Neural progenitor cell (in vitro differentiated cells): ENCODE measurements at regions not wholly inside any gene's neighbourhood (a gene's known extent, or its start where the extent isn't known, plus 50 kb on each side); places are given as distances from the start of the nearest gene placed in this dataset.
"Not testable (repeated sequence)": the region's sequence is repeated elsewhere in the genome, so short reads cannot be mapped to it uniquely, and the experiment has no call there.

Experiments
- DNase-seq: peaks from one replicate; pipeline ENCODE4 v3.0.0-alpha.2; 2016; ENCODE audit warnings: low spot score
- H2AFZ ChIP-seq: fragments of 200-600 bp; sonication (generic); replicated peaks from 2 replicates; pipeline ENCODE4 v1.6.1; 2016; ENCODE audit warnings: antibody characterized with exemption
- H3F3A ChIP-seq: fragments of 200-600 bp; sonication (generic); 2 replicates; pipeline ENCODE4 v1.6.1; 2016; ENCODE audit warnings: antibody characterized with exemption, low read depth
- H3K27ac ChIP-seq: fragments of 200-600 bp; sonication (generic); 2 replicates; pipeline ENCODE4 v1.5.1; 2016; ENCODE audit warnings: mild to moderate bottlenecking
- H3K27me3 ChIP-seq: fragments of 200-600 bp; sonication (generic); 2 replicates; pipeline ENCODE4 v1.6.1; 2016; ENCODE audit warnings: mild to moderate bottlenecking, moderate library complexity
- H3K36me3 ChIP-seq: fragments of 200-600 bp; sonication (generic); 2 replicates; pipeline ENCODE4 v1.5.1; 2016
- H3K4me1 ChIP-seq: fragments of 200-600 bp; sonication (generic); 2 replicates; pipeline ENCODE4 v1.6.1; 2016; ENCODE audit warnings: mixed run types
- H3K4me2 ChIP-seq: fragments of 200-600 bp; sonication (generic); 2 replicates; pipeline ENCODE4 v1.6.1; 2016
- H3K4me3 ChIP-seq: fragments of 200-600 bp; sonication (generic); 2 replicates; pipeline ENCODE4 v1.5.1; 2016
- H3K79me2 ChIP-seq: fragments of 200-600 bp; sonication (generic); 2 replicates; pipeline ENCODE4 v1.6.1; 2016; ENCODE audit warnings: low read depth
- H3K9ac ChIP-seq: fragments of 200-600 bp; sonication (generic); 2 replicates; pipeline ENCODE4 v1.6.1; 2016
- H3K9me3 ChIP-seq: fragments of 200-600 bp; sonication (generic); 2 replicates; pipeline ENCODE4 v1.5.1; 2016; ENCODE audit warnings: low read depth
- H4K20me1 ChIP-seq: fragments of 200-600 bp; sonication (generic); 2 replicates; pipeline ENCODE4 v1.6.1; 2016; ENCODE audit warnings: low read depth
- H3K27ac Mint-ChIP-seq: 3 replicates; pipeline ENCODE4 v1.8.0; 2021; ENCODE audit warnings: mixed read lengths
- H3K27me3 Mint-ChIP-seq: 2 replicates; pipeline ENCODE4 v1.8.0; 2022; ENCODE audit warnings: low read depth, mild to moderate bottlenecking, inconsistent platforms, moderate library complexity, mixed read lengths; ENCODE audit not compliant: insufficient read depth
- H3K36me3 Mint-ChIP-seq: 3 replicates; pipeline ENCODE4 v1.8.0; 2021; ENCODE audit warnings: mixed read lengths
- H3K4me1 Mint-ChIP-seq: 3 replicates; pipeline ENCODE4 v1.8.0; 2021; ENCODE audit warnings: mixed read lengths
- H3K4me3 Mint-ChIP-seq: 3 replicates; pipeline ENCODE4 v1.8.0; 2021; ENCODE audit warnings: mild to moderate bottlenecking, moderate library complexity, mixed read lengths
- H3K9me3 Mint-ChIP-seq: 3 replicates; pipeline ENCODE4 v1.8.0; 2020; ENCODE audit warnings: mixed read lengths
- EZH2 ChIP-seq: fragments of 200-600 bp; sonication (generic); IDR thresholded peaks from 2 replicates; pipeline ENCODE4 v1.6.1; 2017; ENCODE audit warnings: antibody characterized with exemption, mild to moderate bottlenecking, moderate library complexity
- EZH2phosphoT487 ChIP-seq: fragments of 200-600 bp; sonication (generic); IDR thresholded peaks from 2 replicates; pipeline ENCODE4 v1.6.1; 2017; ENCODE audit warnings: antibody characterized with exemption
- TF ChIP-seq, protein P1 (sequence below): fragments of 200-600 bp; sonication (generic); IDR thresholded peaks from 2 replicates; pipeline ENCODE4 v1.5.1; 2017; ENCODE audit warnings: antibody characterized with exemption, mild to moderate bottlenecking

DNA sequence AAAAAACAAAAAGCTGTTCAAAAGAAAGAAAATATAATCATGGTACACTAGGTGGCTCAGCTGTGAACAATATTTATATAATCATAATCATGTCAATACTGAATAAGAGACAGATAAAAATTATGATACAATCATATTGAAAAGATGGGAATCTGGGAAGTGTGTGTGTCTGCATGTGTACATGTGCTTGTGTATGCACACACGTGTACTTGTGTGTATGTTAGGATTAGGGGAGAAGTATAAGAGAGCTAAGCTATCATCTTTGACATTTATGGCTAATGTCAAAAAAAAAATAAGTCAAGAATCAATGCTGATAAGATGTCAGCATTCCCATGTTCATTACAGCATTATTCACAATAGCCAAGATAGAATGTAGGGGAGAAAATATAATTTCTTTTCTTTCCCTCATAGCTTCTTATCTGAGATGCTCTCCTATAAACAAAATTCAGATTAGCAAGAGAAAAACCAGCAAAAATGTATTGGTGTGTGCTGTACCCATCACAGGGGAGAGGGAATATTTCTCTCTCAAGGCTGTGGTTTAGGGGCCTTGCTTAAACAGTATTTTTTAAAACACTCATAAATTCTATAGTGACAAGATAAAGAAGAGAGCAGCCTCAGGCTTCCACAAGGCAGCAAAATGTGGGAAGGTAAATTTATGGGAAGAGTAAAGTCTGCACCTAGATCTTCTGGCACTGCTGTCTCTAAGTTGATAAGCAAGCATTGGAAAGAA, 63.4 kb upstream of the ITGA11 start:
- peaks cover 4% of the 10 kb centered on the region for H3K27me3 Mint-ChIP-seq
- H3K27ac Mint-ChIP-seq, result no peak overlapping the region
- Histone ChIP-seq H2AFZ (no peak overlapping the region), H3K27me3 (no peaks in the 10 kb centered on the region), H3K79me2 (no peaks in the 10 kb centered on the region), H3K9me3 (no peaks in the 10 kb centered on the region), H3K36me3 (no peaks in the 10 kb centered on the region), H3K4me3 (no peak overlapping the region), H3K9ac (no peak overlapping the region), H3K4me1 (no peaks in the 10 kb centered on the region), H3F3A (no peaks in the 10 kb centered on the region), H3K27ac (no peak overlapping the region), H3K4me2 (no peak overlapping the region), H4K20me1 (no peaks in the 10 kb centered on the region)
- no peak for DNase-seq
- H3K4me1 Mint-ChIP-seq, result no peaks in the 10 kb centered on the region
- TF ChIP-seq EZH2phosphoT487 (no peak), EZH2 (no peak)
- TF ChIP-seq, protein P1, sequence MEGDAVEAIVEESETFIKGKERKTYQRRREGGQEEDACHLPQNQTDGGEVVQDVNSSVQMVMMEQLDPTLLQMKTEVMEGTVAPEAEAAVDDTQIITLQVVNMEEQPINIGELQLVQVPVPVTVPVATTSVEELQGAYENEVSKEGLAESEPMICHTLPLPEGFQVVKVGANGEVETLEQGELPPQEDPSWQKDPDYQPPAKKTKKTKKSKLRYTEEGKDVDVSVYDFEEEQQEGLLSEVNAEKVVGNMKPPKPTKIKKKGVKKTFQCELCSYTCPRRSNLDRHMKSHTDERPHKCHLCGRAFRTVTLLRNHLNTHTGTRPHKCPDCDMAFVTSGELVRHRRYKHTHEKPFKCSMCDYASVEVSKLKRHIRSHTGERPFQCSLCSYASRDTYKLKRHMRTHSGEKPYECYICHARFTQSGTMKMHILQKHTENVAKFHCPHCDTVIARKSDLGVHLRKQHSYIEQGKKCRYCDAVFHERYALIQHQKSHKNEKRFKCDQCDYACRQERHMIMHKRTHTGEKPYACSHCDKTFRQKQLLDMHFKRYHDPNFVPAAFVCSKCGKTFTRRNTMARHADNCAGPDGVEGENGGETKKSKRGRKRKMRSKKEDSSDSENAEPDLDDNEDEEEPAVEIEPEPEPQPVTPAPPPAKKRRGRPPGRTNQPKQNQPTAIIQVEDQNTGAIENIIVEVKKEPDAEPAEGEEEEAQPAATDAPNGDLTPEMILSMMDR, result no peak
- no peaks in the 10 kb centered on the region for H3K9me3 Mint-ChIP-seq
- H3K4me3 Mint-ChIP-seq, result no peak overlapping the region
- no peaks in the 10 kb centered on the region for H3K36me3 Mint-ChIP-seq

GRCh38 chr15:68495981-68496705, 64.2 kb upstream of the ITGA11 start:
- Histone ChIP-seq H3K27me3 (no peaks in the 10 kb centered on the region), H2AFZ (no peak overlapping the region), H3K36me3 (no peaks in the 10 kb centered on the region), H3K79me2 (no peaks in the 10 kb centered on the region), H3K4me2 (no peak overlapping the region), H3K4me3 (no peak overlapping the region), H3K4me1 (no peaks in the 10 kb centered on the region), H3K9ac (no peak overlapping the region), H3K9me3 (no peaks in the 10 kb centered on the region), H3K27ac (no peak overlapping the region), H3F3A (no peaks in the 10 kb centered on the region), H4K20me1 (no peaks in the 10 kb centered on the region)
- no peaks in the 10 kb centered on the region for H3K4me1 Mint-ChIP-seq
- no peak overlapping the region for H3K4me3 Mint-ChIP-seq
- DNase-seq, result no peak
- H3K36me3 Mint-ChIP-seq, result no peaks in the 10 kb centered on the region
- no peaks in the 10 kb centered on the region for H3K9me3 Mint-ChIP-seq
- H3K27me3 Mint-ChIP-seq, result peaks cover 7% of the 10 kb centered on the region
- TF ChIP-seq, protein P1, result no peak
- TF ChIP-seq EZH2phosphoT487 (no peak), EZH2 (no peak)
- no peak overlapping the region for H3K27ac Mint-ChIP-seq

- not testable (repeated sequence) for H3K79me2 ChIP-seq
Observed at GRCh38 chr15:68496751-68497150, 64.8 kb upstream of the ITGA11 start.

More at GRCh38 chr15:68496751-68497150, 64.8 kb upstream of the ITGA11 start:
- H4K20me1 ChIP-seq, DNase-seq, H3K36me3 Mint-ChIP-seq, H3K4me1 ChIP-seq, H3K27me3 ChIP-seq, H3K4me1 Mint-ChIP-seq, H3K4me2 ChIP-seq, H3K9me3 Mint-ChIP-seq, H3K4me3 Mint-ChIP-seq, H3K27me3 Mint-ChIP-seq, H3K27ac ChIP-seq, H3K9me3 ChIP-seq, H3K27ac Mint-ChIP-seq, H3K9ac ChIP-seq, H3K36me3 ChIP-seq, H3K4me3 ChIP-seq, H2AFZ ChIP-seq, H3F3A ChIP-seq: not testable (repeated sequence)
